GM19438 (cell line): ENCODE measurements at regions not wholly inside any gene's neighbourhood (a gene's known extent, or its start where the extent isn't known, plus 50 kb on each side); places are given as distances from the start of the nearest gene placed in this dataset.

Source experiments
- ATAC-seq: cut with Tn5 transposase; IDR thresholded peaks from one replicate; pipeline ENCODE4 v1.9.1; 2021; ENCODE audit warnings: low read depth; ENCODE audit not compliant: unreplicated experiment

DNA sequence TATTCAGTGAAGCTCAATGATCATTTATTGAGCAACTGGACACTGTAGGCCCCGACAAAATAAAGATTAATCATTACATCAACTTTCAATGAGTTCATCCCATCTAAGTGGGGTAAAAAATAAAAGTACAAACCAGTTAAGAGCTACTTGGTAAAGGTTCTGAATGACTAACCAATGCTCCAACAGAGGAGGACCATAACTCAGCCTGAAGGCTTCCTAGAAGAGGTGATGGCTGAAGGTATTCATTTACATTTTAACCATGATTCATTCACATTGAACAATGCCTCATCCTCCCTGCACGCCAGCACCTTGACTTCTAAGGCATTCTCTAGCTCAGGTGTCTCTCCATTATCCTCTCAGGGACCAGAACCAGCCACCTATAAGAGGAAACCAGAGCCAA is 201.4 kb downstream of the ZNF462 start:
- ATAC-seq, result no peak

DNA sequence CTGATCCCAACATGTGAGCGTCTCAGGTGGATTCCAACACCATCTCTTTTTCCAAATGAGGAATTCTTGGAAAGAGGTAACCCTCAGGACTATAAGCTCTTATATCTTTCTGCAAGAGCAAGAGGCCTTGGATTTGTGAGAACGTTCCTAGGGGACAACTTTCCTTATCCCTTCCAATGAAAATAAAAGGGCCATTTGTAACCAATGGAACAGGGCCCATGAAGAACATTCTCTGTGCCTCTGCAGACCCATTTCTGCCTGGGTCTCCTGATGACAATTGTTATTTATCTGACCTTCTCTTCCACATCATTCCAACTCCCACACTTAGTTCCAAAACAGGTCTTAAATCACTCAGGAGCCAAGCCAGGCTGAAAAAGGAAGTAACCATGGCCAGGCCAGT is 202.6 kb downstream of the ZNF462 start:
- ATAC-seq, result no peak

DNA sequence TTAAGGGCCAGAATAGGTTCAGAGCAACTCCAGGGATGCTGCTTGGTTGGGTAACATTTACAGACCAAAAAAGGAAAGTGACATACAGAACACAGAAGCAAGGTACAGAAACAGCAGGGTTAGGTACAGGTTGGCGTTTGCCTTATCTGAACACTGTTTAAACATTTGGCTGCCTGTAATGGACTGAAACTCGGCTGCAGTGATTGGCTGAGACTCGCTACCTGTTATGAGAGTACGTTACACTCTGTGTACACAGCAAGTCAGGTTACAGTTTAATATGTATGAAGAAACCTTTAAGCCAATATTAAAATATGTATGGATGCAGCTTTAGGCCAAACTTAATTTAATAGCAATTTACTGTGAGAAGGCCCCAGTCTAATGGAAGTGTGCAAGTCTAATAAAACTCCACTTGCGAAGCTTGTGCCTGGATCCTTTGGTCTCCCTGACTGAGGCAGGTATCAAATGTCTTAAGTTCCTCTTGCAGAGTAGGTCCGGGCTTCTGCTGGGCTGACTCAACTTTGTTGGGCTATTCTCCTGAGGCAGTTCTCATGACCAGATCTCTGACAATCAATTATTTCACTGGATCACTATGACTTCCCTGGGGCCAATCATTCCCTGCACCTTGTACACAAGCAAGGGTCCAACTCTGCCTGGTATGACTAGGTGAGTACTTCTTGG is 204.9 kb downstream of the ZNF462 start:
- no peak for ATAC-seq

DNA sequence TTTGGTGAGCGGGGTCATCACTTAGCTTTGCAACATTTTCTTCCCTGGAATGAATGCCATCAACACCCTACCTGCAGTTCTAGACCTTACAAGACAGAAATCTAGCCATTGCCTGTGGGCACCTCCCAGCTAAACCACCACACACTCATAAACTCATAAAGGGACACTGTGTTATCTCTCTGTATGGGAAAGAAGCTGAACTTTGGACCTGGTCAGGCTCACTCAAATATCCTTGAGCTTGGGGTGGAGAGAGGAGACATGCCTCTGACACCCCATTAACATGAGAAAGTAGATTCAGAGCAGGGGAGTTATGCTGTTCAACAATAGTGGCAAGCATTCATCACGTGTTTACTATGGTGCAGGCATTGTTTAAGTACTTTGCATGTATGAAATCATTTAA is 205.6 kb downstream of the ZNF462 start:
- no peak for ATAC-seq

DNA sequence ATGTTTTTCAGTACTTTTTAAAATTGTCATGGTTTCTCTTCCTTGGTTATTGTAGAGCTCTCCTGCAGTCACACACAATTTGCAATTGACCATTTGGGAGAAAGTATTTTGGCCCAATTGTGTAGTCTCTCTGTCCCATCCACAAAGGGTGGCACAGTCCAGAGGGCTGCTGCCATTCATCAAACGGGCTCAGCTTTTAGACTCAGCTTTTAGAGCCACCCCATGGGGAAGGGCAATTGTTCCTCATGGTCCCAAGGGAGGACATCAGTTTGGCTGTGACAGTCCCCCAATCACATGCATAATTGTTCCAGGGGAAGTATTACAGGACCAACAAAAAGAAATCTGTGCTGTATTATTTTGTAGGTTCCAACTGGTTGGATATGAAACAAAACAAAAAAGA is 207.6 kb downstream of the ZNF462 start:
- ATAC-seq, result no peak

DNA sequence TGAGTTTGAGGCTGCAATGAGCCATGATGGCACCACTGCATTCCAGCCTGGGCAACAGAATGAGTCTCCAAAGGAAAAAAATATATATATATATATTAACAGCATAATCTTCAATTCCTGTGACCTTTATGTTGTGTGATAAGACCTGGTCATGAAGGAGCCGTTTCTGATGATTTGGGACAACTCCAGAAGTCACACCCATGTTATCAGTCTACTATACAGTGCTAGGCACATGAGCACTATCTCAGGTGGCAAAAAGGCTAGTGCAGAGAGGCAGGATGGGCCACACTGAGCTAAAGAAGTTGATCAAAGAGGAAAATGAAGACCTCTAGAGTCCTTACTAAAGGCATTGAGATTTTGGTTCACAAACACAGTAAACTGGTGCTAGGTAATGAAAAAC is 205.0 kb upstream of the RAD23B start:
- ATAC-seq, result no peak

DNA sequence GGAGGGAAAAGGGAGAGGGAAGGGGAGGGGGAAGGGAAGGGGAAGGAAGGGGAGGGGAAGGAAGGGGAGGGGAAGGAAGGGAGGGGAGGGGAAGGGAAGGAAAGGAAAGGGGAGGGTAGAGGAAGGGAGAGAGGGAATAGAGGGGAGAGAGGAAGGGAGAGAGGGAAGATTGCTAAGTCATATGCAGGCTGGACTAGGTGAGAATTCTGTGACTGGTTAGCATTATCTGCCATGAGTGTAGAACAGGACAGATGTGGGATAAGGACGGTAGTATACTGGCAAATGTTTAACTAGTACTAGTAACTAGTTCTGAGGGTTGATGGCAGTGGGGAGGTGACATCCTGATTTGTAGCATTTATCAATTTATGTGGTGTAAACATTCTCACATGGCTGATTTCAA is 203.5 kb upstream of the RAD23B start:
- ATAC-seq, result no peak

DNA sequence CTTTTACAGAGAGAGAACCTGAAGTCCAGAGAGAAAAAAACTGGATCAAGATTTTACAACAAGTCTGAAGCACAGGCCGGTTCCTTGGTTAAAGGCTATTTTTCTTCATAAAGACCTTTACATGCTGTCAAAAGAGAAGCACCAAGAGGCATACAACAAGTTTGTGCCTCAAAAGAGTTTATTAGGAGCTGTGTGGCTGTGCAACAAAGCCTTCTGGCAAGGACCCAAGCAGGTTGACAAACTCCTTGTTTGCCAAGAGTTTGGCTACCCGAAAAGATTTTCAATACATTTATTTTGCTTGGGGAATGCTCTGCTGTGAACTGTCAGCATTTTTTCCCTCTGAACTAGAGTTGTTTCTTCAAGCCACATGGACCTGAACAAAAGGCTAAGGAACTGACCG is 202.9 kb upstream of the RAD23B start:
- ATAC-seq, result no peak

DNA sequence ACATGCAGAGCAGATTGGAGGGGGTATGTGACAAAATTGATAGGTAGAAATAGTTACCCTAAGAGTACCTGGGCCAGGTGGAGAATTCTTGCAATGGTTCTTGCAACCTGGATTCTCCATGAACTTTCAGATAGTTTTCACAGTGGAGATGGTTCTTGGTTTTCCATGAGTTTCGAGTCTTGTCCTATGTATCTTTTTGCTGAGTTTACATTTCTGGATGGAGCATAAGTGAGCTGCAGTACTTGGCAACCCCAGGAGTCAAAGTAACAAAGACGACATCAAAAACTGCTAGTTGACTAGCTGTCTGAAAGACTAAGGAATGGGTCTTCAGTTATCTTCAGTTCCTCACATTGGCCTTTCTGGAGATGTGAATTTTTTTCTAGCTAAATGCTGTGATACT is 196.6 kb upstream of the RAD23B start:
- no peak for ATAC-seq

DNA sequence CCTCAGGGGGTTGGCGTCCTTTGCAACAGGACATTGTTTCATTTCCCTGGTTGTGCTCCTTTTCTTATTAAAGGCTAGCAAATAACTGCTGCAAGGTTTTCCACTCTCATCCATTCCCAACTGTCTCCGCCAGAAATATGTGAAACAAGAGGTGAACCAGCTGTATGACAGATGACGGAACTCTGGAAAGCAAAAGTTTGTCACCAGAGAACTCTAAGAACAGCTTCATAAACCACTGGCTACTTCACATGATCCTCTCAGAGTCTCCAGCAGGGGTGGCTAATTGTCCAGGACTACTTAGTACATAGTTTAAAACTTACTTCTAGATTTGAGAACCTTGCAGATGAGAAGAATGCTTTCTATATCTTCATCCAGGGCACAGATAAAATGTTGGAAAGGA is 195.9 kb upstream of the RAD23B start:
- no peak for ATAC-seq

DNA sequence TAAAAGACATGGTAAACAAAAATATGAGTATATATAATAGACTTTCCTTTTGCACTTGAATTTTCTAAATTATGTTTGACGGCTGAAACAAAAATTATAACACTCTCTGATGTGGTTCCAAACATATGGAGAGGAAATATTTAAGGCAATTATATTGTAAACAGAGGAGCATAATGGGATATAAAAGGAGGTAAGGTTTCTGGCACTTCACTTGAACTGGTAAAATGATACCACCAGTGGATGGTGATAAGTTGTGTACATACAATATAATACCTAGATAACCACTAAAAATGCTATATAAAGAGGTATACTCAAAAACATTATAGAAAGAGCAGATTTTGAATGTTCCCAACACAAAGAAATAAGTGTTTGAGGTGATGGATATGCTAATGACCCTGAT is 192.9 kb upstream of the RAD23B start:
- ATAC-seq, result no peak

DNA sequence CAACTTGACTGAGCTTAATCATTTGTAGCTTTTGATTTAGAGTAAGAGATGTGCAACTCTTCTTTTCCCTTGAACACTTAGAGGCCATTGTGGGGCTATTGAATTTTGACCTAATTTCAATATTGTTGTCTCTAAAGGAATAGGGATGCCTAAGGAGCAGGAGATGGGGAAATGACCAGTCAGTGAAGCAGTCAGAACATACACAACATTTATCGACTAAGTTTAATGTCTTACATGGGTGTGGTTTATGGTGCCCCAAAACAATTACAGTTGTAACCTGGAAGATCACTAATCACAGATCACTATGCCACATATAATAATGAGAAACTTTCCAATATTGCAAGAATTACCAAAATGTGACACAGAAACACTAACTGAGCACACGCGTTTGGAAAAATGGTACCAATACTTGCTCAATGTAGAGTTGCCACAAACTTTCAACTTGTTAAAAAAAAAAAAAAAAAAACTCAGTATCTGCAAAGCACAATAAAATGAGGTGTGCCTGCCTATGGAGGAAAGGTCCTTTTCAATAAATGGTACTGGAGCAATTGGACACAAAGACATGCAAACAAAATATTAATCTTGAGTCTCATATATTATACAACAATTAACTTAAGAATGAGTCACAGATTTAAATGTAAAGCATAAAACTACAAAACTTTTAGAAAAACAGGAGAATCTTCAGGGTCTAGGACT is 189.6 kb upstream of the RAD23B start:
- no peak for ATAC-seq

DNA sequence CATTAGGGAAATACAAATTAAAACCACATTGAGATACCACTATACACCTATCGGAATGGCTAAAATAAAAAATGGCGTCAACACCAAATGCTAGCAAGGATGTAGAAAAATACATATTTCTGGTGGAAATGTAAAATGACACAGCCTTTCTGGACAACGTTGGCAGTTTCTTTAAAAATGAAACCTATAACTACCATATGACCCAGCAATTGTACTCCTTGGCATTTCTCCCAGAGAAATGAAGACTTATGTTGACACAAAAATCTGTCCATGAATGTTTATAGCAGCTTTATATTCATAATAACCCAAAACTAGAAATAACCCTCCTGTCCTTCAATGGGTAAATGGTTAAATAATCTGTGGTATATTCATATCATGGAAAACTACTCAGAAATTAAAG is 188.7 kb upstream of the RAD23B start:
- no peak for ATAC-seq

DNA sequence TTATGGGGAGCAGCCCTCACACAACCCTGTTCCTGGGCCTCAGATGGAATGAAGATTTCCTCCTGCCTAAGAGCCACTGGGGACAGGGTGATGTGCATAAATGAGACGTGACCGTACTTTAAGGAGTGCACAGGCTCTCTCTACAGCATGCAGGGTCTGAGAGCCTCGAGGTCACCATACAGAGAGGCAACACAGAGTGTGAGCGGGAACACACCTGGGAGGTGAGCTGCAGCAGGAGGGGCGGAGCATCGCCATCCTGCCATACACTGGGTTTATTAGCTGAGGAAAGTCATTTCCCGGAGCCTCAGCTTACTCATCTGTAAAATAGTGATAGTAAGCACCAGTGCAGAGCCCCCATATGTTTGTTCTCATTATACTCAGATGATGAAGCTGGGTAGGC is 182.5 kb upstream of the RAD23B start:
- ATAC-seq, result no peak

DNA sequence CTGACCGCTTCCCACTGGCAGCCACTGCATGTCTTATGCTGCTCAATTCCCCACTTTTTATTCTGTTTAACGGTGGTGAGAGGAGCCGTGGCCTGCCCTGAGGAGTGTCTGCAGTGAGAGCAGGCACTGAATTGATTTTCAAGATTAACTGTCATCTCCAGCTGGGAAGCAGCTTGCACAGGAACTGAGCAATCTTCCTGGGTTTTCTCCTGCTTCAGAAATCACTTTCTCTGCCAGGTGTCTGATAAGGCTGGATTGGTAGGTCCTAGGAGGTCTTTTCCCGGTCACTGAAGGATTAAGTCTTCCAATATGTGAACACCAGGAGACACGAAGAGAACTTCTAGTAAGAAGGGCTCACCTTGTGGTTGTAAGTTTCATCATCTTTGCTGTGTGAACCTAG is 181.1 kb upstream of the RAD23B start:
- ATAC-seq, result no peak

DNA sequence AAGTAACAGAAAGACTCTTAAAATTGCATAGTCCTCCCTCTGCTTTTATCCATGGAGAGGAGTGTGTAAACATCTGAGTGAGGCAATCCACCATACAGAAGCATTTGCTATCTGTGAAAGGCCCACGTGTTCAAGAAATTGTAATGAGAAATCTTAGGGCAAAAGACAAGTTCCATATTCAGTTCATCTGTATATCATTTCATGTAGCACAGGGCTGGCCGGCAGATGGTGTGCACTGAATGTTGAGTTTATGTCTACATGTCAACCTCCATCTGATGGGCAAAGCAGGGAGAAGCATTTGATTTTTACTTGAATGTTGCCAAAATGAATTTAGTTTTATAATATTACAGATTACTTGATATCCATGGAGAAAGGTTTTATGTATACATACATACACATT is 179.5 kb upstream of the RAD23B start:
- ATAC-seq, result no peak

DNA sequence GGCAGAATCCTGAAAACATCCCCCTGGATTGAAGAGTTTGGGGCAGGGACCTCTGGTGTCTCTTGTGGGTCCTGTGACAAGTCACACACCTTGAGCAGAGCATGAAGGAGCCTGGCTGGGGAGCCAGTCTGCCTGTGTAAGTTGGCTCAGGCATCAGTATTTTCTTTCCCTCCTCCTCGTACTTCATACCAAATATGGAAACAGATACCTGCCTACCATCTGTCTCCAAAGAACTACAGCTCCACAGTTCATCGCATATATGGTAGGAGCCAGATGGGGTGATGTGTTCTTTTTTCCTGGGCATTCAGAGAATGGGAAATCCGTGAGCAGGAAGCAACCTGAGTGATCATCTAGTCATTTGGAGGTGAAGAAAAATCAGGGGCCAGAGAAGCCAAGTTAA is 177.3 kb upstream of the RAD23B start:
- no peak for ATAC-seq

DNA sequence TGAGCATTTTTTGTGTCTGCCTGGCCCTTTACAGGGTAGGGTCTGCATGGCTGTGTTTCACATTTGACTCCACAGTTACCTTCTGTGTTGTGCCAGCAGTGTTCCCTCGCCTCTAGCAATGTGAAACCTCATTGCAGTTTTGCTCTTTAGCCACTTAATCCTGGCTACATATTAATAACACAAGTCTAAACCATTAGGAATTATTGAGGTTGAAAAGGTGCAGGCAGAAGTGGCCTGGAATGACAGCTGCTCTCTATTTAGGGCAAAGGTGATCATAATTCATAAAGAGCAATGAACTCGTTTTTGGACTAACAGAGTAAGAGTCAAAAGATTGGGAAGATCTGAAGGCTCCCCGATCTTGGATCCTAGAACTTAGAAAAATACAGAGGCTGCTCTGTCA is 176.7 kb upstream of the RAD23B start:
- ATAC-seq, result no peak

DNA sequence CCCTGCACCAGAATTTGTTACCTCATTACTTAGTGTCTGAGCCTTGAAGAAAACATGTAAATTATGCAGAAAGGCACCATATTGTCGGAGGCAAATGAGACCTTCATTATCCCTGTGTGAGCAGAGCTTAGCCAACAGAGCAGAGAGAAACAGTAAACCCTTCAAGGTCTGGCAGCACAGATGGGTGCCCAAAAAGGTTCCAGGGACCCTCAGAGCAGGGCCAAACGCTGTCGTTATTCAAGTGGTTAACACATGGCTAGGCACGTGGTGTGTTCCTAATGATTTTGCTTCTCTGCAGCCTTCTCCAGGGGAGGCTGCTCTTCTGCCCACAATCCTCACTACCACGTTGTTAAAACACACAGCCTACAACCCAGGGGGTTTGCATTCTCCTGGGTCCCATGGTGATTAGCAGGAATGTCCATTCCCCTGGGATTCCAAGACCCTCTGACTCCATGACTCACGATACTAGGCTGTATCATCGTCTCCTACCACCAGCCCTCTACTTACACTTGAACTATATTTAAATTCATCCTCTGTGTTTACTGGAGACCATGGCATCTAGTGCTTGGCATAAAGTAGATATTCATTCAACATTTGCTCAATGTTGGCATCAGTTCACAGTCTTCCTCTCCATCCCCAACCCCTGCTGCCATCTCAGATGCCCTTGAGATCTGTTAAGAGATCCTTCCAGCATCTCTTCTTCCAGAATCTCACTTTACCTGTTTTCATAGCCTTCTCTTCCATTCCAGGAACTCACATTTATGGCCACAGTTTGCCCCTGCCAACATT is 174.5 kb upstream of the RAD23B start:
- no peak for ATAC-seq

DNA sequence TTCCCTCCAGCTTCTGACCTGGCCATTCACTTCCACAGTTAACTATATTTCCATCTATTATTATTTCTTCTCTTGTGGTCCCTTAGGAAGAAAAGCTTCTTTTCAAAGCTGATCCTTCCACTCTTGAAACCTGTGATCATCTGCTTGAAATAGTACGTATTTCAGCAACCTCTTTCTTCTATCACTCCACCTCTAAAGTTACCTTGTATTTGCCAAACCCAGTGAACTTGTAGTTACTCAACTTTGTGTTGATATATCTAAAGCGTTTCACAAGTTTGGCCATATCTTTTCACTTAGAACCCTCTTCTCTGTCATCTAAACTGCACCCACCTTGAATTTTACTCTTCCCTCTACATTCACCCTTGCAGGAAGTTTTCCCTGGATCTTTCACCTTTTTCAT is 173.8 kb upstream of the RAD23B start:
- ATAC-seq, result no peak

DNA sequence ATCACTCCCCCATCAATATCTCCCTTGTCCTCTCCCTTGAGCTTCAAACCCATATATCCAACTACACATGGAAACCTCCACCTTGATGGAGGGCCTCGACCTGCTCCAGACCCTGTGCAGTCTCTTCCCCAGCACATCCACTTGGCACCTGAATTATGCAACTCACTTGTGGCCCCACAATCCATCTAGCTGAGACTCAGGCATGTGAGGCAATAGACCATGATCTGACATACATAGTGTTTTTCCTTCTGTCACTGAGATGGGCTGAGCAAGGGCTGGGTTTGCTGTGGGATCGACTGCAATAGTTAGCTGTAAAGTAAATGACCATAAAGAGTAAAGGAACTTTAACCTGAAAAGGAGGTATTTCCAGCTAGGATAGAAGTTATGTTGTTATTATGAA is 172.9 kb upstream of the RAD23B start:
- no peak for ATAC-seq

DNA sequence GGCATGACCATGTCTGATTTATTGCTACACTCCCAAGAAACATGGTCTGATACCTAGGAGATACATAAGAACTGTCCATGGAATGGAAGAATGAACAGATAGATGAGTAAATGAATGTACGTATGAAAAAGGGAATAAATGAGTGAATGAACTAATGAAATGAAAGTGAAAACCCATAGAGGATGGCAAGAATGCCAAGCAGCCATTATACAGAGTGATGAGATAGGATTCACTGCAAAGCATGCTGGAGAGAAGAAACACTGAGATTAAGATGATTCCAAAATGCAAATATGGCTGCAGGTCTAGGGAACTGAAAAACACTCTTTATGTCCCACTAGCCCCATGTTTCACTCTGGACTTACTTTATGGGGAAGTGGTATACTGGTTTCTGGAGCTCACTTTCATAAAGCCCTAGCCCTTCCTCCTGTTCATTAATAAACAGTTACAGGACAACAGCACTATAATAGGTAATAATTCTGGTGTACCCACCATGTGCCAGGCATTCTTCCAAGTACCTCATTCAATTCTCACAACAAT is 170.3 kb upstream of the RAD23B start:
- ATAC-seq, result peak; percentile 95
